NOMO-1 treated with dmso at 0.1 percent for 144 hours (cell line): ENCODE measurements at regions not wholly inside any gene's neighbourhood (a gene's known extent, or its start where the extent isn't known, plus 50 kb on each side); places are given as distances from the start of the nearest gene placed in this dataset.
"Not testable (repeated sequence)": the region's sequence is repeated elsewhere in the genome, so short reads cannot be mapped to it uniquely, and the experiment has no call there.

Experiments
- DNase-seq: peaks from one replicate; lab custom pipeline; 2025; ENCODE audit not compliant: unreplicated experiment; lab: John Stamatoyannopoulos, UW

DNA sequence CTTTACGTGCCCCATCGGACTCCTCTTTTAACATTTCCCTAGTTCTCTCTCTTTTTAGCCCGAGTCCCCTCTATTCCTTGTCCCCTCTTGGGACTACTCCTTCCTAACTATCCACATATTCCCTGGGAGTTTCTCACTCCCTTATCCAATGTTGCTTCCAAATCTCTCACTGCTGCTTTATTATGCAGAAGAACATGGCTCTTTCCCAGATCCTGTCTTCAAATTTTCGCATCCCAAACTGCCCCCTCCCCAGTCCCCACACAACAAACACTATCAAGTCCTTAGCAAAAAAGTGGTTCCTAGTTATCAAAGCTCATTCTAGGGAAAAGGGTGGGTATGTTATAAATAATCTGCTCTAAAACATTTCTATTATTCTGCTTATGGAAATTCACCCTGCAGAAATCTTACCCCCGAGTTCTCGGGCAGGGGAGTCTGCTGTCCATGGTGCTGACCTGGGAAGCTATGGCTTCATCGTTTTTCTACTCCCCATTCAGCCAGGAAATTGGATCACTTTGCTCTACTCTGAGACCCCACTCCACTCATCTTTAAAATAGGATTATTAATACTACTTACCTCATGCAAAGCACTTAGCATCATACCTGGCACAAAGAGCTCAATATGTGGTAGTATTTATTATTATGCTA is 393.5 kb downstream of the BUD13 start:
- no peak for DNase-seq

DNA sequence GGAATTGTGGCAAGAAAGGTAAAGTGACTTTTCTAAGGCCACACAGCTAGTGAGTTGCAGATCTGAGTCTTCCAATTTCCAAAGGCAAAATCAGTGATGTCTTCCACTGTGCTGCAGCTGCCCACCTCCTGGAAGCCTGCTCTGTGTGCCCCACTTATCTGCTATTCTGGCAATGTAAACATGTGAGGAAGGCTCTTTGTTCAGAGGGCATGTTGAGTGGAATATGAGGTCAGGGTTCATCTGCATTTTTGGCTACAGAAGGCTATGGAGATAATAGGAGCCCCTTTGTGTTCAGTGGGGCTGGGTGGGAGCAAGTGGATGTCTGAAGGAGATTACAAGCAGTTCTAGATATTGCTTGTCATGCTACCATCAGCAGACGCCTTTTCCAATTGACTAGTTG is 396.2 kb downstream of the BUD13 start:
- DNase-seq = no peak

DNA sequence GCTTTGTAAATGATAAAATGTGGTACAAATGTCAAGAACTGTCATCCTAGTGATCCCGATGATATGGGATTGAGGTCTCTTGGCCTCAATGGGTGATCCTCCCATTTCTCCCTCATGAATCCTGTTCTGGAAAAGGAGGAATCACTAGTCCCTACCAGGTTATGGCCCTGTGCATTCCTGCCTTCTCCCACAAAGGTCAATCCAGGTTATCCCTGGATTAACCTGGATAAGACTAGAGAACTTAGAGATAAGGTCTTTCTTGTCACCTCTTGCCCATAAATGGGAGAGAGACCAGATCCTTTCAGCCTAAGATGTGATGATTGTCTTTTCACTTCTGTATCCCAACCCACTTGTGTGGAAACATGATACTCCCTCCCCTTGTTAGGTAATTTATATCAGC is 396.7 kb downstream of the BUD13 start:
- DNase-seq = no peak

DNA sequence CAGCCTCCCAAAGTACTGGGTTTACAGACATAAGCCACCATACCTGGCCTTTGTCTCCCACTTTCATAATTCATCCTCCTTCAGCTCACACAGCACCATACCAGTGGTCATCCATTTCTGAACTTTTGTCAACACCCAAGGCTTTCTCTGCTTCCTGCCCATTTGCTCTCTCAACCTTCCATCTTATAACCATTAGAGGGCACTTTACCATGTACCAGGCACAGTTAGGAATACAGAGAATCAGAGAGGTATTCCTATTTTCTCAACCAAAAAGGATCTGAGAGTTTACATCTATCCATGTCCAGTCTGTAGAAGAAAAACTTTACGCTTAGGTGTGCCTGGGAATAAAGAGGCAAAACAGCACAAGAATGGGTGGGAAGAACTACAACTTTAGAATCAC is 397.6 kb downstream of the BUD13 start:
- no peak for DNase-seq

DNA sequence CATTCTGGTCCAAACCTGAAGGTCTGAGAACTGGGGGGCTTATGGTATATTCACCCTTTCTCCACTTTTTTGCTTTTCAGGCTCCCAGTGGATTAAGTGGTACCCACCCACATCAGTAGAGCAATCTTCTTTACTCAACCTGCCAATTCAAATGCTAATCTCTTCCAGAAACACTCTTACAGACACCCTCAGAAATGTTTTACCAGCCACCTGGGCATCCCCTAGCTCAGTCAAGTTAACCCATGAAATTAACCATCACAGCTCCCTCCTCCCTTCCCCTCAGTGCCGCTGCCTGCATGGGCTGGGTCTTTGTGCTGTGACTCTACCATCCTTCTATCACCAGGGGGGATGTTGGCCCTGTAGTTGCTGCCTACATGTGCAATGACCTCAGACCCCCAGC is 398.7 kb downstream of the BUD13 start:
- no peak for DNase-seq

DNA sequence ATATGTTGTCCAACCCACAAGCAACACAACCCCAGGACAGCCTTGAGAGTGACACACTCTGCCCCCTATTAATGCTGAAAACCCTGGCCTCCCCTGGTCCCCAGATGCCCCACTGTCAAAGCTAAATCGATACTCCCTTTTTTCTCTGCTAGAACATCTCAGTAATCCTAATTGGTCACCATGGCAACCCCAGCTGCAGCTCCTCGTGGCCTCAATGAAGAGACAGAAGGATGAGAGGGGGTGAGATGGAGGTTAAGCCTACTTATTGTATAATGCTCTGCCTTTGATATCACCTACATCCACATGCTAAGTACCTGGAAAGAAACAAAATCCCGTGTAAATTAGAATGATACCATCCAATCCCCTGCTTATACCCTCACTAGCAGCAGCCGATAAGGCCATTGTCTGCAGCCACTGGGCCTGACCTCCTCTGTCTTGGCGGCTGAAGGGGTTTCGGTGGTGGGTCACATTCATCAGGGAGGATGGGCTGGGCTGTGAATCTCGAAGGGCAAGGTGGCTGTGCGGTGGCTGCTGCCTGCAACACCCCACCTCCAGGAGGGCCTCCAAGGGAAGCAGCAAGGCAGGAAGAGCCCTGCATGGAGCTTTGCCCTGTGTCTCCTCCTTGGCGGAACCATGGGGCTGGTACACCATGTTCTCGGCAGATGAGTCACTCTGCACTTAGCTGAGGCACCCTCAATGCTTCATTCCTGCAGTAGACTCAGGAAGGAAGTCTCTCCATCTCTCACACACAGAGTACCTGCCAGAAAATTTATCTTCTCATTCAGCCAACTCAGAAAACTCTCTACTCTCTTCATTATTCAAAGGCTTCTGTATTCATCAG is 399.5 kb downstream of the BUD13 start:
- no peak for DNase-seq

DNA sequence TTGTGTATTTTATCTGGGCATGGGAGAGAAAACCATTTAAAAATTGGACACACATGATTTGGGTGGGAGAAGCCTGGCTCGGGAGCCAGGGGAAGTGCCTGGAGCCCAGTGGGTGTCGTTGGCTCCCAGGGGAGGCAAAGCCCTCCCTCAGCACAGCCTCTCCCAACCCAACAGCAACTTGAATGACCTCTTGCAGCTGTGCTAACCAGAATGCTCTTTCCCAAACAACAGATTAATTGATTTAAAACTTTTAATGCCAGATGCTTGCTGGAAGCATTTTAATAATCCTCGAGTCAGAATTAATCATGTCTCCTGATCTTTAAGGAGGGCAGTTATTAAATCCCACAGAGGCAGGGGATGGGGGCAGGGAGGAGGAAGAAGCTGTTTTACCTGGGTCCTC is 401.6 kb downstream of the BUD13 start:
- DNase-seq = no peak

DNA sequence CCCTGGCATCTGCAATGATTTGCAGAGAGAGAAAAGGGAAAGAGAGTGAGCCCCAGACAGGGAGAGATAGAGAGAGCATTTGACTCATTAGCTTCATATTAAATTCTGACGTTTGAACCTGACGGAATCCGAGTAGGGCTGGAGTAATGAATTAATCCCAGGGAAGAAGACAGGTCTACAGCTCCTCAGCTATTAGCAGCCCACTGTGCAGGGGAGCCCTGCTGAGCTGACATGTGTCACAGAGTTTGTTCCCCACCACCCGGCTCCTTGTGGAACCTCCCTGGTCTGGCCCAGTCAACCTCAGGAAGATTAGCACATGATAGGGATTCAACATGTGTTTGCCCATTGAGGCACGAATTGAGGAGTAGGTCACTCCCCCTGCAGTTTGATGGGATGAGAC is 404.0 kb downstream of the BUD13 start:
- DNase-seq = no peak

DNA sequence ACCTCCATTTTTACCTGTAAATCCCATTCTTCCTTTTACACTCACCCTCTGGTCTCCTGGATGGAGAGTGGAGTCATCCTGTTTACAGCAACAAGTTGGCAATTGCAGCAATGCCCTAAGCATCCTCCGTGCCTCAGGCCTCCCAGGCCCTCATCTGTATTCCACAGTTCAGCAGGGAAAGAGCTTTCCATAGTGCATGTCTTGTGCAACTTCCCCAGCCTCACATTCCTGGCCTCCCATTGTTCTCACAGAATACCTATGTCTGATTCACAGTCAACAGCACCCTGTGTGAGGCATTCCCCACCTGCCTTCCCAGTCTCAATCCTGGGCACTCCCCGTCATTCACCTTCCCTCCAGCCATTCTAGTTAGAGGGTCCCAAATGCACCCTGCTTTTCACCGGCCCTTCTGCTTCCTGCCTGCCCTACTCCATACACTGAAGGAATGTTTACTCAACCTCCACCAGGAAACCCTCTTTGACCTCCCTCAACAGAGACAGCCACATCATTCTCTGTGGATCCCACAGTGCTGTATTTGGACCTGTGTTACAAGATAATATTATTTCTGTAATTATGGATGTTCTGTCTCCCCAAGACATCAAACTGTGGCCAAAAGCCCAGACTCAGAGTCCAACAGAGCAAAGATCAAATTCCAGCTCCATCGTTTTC is 405.7 kb downstream of the BUD13 start:
- no peak for DNase-seq

DNA sequence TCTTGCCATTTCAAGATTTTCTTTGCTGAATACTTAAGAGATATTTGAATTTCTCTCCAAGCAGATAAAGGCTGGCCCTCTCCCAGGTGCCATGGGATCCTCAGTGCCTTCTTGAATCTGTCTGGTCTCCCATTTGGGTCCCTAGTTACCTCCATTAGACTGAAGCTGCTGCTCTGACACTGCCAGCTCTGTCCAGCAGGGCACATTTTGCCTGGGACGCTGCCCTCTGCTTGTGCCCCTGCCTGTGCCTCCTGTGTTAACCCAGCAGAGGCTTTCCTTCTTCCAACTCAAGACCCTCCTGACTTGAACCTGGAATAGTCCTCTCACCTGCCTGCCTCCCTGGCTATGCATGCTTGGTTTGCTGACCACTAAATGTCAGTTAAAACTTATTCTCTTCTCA is 406.3 kb downstream of the BUD13 start:
- DNase-seq = no peak

DNA sequence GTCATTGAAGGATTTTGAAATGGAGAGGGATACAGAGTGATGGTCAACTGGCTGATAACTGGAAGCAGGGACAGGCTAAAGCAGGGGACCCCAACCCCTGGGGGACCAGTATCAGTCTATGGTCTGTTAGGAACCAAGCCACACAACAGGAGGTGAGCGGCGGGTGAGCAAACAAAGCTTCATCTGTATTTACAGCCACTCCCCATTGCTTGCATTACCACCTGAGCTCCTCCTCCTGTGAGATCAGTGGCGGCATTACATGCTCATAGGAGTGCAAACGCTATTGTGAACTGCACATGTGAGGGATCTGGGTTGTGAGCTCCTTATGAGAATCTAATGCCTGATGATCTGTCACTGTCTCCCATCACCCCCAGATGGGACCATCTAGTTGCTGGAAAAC is 407.9 kb downstream of the BUD13 start:
- not testable (repeated sequence) for DNase-seq

DNA sequence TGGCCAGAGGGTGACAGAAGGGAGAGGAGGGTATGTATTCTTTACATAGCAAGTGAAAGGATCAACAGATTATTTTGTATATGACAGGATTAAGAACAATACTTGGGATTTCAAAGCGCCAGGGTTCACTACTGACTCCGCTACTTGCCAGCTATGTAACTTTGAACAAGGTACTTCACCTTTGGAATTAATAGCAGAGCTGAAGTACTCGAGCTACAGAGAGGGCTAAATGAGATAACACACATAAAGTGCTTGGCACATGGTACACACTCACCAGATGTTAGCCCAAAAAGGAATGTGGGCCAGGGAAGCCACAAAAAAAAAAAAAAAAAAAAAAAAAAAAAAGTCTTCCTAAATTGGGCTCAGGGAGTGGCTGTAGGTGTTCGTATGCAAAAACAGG is 408.4 kb downstream of the BUD13 start:
- no peak for DNase-seq

DNA sequence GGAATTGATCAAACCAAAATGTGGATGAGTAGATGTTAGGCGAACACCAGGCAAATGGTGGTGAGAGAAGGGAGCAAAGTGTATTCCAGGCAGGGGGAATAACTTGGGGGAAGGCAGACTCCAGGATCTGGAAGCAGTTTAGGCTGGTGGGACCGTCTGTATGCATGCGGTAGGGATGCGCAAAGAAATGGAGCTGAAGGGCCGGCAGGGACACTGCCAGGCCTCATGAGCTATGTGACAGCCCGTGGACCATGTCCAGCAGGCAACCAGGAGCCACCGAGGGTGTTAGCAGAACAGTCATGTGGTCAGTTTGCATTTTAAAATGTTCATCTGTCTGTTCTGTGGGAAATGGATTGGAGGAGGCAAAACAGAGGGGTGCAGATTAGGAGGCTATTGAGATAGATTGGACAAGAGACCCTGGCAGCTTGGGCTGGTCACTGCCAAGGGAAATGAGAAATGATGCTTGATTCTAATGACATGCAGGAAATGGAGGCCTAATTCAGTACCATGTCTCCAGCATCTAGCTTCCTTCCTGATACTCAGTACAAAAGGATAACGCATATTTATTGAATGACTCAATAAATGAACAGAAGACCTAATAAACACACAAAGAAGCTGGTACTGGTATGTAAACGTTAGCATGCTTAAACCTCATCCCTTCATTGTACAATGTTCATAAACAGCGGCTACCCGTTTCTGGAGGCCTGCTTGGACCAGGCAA is 412.4 kb downstream of the BUD13 start:
- DNase-seq = no peak

DNA sequence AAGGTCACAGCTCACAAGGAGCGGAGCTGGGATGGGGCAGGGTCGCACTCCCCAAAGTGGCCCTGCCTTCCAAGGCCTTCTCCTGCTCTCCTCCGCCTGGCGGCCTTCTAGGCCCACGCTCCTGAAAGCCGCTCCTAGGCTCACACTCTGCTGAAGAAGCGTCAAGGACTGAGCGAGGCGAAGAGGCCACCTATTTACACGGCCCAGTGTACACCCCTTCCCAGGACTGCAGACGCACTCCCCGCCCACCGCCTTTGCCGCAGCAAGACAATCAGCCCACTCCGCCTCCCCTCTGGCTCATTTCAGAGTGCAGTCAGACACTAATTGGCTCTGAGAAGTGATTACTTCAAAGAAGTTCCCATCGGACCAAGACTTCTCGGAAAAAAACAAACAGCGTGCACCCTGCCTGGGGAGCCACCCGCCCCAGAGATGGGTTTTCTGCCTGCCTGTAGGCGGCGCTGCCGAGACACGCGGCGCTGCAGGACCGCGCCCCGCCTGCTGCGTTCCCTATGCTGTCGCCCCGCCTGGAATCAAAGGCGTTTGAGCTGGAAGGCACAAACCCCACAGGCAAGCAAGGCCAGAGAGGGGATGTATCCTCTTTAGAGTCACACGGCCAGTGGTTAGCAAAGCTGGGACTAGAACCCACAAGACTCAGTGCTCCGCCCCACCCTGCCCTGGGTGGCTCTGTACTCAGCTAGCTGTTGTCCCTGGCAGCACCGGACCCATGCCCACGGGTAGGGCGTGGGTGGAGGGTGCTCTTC is 414.8 kb downstream of the BUD13 start:
- no peak for DNase-seq

DNA sequence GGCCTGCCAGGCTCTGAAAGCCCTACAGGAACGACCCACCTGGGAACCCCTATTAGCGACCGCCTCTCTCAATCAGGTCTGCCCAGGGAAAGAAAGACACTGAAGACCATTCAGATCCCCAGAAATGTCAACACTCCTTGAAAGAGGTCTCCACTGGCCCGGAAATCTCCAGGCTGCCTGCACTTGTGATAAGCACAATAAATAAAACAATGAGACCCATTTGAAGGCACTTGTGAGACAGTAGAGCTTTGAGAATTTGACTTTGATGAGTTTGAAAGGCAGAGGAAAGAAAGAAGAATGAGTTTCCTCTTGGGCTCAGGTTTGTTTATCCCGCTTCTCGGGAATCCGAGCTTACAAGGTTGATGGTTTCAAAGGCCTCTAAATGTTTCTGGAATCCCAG is 416.3 kb downstream of the BUD13 start:
- DNase-seq = no peak

DNA sequence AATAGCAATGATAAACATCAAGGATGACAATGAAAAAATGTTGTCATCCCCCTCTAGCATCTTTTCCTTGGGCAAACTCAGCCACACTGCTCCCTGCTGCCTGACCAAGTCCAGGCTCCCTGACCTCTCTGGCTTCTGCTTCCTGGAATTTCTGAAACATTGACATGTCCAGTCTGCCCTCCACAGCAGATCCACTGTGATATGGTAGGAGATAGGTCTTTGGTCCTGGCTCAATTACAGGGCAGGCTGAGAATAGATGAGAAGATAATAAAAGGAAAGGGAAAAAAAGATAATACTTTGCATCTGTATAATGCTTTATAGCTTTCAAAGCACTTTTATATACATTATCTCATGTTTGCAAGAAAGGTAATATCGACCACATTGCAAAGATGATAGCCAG is 417.7 kb downstream of the BUD13 start:
- no peak for DNase-seq

DNA sequence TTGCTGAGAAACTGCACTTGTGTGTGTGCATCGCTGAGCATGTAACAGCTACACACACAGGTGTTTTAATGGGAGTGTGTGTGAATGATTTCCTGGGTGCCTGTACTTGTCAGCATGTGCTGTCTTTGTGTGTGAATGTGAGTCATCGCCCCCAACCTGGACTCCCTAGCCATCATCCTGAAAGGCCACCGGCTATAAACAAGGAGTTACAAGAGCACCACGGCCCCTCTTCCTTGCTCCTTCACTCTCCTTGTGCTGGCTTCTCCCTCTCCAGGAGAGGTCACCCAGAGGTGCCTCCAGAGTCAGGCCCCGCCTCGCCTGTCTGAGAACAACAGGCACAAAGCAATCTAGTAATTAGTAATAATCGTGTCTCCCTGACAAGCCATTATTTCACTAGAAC is 419.2 kb downstream of the BUD13 start:
- no peak for DNase-seq

DNA sequence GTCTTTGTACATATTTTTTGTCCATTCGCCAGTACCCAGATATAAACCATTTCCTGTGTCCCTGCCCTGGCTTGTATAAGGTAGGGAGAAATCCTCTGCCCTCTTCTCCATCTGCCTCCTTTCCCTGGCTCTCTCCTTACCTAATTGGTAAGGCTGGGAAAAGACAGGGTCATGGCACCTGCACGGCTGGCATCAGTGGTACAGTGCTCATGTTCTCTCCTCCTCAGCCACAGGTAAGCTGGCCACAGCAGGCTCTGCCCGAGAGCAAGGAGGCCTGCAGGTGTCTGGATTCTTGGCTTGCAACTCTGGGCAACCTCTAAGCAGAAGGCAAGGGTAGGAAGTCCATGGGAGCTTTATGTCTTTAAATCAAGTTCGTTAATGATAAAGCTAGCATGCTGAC is 419.9 kb downstream of the BUD13 start:
- no peak for DNase-seq

DNA sequence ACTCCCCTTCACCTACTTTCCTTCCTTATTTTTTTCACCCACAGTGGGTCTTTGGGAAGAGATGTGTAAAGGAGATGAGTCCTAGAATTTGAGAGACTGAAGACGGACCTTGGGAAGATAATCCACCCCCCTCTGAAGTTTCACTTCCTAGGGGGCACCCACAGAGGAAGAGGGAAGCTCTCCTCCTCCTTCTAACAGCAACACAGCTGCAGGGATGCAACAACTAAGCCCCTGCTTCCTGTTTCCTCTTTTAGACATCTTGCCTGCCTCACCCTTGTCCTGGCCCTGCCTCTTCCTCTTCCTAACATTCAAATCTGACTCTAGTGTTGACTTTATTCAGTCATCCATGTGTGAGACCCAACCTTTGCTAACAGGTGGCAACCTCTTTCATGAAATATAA is 424.6 kb downstream of the BUD13 start:
- peak; percentile 29 for DNase-seq

DNA sequence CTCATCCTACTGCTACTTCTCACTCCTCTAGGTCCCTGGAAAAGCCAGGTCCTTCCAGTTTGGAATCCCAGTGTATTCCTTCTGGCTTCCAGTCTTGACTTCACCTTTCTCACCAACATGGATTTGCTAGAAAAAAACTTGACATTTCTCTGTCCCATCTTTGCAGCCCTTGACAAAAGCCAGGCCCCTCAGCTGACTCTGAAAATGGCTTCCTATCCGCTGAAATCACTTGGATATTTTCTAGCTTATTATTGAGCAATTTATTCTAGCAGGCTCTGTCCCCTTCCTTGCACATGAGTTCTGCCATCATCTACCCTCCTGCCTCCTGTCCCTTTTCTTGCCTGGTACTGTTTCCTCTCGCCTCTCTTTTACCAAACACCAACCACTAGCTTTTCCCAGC is 427.2 kb downstream of the BUD13 start:
- DNase-seq = no peak

DNA sequence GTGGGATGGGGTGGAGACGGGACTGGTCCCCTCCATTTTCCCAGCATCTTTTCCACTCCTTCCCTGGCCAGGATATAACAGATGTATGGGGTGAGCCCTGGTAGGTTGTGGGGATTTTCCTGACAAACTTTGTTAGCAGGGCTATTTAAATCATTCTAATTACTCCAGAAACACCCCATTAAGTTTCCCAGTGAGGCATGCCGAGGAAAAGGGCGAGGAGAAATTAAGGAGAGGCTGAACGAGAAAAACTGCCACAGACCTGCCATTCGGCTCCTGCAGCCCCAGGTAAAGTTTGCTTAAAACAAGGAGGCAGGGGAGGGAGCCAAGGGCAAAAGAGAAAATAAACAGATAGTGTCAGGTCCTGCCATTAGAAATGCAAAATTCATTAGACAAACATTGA is 428.2 kb downstream of the BUD13 start:
- no peak for DNase-seq
